D721Med (cell line): ENCODE measurements at regions not wholly inside any gene's neighbourhood (a gene's known extent, or its start where the extent isn't known, plus 50 kb on each side); places are given as distances from the start of the nearest gene placed in this dataset.

Experiments used
- DNase-seq: peaks from one replicate; pipeline ENCODE4 v3.0.0; 2011; ENCODE audit warnings: low spot score; ENCODE audit not compliant: insufficient read length
- FAIRE-seq: peaks from 2 replicates; lab custom pipeline; 2011; peaks lifted over from hg19 to GRCh38; lab: Jason Lieb, UNC
- TF ChIP-seq, protein P1 (sequence below): IDR thresholded peaks from 2 replicates; pipeline ENCODE4 v1.5.1; 2012; ENCODE audit warnings: mild to moderate bottlenecking, control low read depth; ENCODE audit not compliant: insufficient read depth; ENCODE audit errors: missing control alignments

DNA sequence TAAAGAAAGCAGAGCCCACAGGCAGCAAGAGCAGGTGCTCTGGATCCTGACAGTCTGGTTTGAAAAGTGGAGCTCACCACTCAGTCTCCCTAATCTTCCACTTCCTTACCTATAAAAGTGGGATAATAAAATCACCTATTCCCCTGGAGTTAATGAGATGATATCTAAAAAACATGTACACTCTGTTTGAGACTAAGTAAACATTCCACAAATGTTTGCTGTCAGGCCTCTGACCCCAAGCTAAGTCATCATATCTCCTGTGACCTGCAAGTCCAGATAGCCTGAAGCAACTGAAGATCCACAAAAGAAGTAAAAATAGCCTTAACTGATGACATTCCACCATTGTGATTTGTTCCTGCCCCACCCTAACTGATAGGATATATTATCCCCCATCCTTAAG, 1324.5 kb downstream of the XPNPEP1 start:
- FAIRE-seq (no peak), DNase-seq (no peak)
- TF ChIP-seq, protein P1, sequence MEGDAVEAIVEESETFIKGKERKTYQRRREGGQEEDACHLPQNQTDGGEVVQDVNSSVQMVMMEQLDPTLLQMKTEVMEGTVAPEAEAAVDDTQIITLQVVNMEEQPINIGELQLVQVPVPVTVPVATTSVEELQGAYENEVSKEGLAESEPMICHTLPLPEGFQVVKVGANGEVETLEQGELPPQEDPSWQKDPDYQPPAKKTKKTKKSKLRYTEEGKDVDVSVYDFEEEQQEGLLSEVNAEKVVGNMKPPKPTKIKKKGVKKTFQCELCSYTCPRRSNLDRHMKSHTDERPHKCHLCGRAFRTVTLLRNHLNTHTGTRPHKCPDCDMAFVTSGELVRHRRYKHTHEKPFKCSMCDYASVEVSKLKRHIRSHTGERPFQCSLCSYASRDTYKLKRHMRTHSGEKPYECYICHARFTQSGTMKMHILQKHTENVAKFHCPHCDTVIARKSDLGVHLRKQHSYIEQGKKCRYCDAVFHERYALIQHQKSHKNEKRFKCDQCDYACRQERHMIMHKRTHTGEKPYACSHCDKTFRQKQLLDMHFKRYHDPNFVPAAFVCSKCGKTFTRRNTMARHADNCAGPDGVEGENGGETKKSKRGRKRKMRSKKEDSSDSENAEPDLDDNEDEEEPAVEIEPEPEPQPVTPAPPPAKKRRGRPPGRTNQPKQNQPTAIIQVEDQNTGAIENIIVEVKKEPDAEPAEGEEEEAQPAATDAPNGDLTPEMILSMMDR: no peak

DNA sequence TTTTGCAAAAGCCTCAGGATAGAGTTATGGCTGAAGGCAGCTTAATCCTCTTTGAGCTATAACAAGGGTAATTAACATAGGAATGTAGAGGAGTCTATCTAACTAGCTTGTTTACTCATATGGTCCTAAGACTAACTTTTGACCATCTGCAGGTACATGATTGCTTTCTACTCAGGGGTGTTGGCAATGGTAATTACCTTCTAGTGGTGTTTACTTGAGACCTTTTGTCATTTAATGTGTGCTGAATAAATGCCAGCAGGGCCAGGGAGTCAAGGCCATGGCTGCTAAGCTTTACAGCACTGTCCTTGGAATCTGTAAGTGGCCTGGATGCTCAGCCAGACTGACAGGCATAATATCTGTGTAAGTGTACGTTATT, 1325.0 kb downstream of the XPNPEP1 start:
- TF ChIP-seq, protein P1: no peak
- FAIRE-seq (no peak), DNase-seq (no peak)

DNA sequence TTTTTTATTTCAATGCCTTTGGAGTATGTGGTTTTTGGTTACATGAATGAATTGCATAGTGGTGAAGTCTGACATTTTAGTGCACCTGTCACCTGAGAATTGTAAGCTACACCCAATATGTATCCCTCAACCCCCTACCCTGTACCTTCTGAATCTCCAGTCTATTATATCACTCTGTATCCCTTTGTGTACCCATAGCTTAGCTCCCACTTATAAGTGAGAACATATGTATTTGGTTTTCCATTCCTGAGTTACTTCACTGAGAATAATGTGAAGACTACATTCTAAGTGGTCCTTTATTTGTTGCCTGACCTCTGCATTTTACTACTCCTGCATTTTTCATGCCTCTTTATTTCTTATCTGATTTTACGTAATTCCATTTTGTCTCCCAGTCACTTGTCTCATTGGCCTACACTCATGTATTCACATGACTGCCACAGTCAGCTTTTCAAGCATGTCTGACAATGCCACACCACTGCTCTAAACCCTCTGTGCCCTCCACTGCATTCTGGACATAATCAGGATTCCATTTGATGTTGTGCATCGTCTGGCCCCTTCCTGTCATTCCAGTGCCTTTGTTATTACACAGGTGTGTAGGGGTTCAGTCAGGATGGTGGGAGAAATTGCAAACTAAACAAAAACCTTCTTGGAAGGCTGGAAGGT, 1325.5 kb downstream of the XPNPEP1 start:
- DNase-seq (no peak), FAIRE-seq (no peak)
- TF ChIP-seq, protein P1: no peak

DNA sequence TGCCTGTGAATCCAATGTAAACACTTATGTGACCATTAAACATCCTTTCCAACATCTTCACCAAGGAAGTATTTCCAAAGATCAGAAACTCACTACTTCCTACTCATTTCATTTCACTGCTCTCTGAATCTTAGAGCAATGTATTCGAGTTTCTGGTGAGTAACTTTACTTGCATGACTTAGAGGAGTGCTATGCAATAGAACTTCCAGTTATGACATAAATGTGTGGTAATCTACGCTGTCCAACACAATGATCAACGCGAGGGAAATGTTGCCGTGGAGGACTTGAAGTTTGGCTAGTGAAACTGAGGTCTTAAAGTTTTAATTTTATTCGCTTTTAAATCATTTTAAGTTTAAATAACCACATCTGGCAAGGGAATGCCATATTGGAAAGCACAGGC, 1326.3 kb downstream of the XPNPEP1 start:
- TF ChIP-seq, protein P1: no peak
- no peak for DNase-seq
- no peak for FAIRE-seq

DNA sequence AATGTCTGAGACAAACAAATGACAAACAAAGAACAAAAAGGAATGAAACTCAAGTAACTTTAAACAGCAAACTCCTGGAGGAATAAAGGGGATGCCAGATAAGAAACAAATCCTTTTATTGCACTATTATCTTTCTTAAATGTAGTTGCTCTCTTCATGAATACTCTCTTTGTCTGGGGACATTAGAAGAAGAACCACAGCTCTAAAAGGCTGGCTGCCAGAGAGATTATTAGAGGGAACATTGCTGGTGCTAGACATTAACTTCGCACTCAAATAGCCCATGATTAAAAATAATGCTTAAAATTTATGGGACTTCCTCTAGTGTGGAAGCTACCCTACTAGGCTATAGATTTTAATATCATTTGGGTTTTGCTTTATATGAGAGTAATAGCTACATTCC, 1330.4 kb downstream of the XPNPEP1 start:
- DNase-seq (no peak), FAIRE-seq (no peak)
- TF ChIP-seq, protein P1: no peak

DNA sequence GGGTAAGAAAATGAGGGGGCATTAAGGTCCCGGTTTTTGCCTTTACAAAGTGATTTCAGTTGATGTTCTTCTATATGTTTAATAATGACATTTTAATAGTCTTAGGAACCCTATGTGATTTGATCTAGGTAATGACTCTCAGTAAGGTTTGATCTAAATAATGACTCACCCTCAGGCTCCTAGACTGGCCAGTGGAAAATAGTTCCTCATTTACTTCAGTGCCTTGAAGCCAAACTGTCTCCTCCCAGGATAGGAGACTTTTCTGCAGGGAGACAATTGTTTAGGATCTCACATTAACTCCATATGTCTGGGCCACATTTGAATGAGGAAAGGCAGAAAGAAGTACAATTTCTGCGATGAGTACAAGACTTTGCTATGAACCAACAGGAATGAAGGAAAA, 1331.9 kb downstream of the XPNPEP1 start:
- TF ChIP-seq, protein P1: no peak
- DNase-seq (no peak), FAIRE-seq (no peak)

DNA sequence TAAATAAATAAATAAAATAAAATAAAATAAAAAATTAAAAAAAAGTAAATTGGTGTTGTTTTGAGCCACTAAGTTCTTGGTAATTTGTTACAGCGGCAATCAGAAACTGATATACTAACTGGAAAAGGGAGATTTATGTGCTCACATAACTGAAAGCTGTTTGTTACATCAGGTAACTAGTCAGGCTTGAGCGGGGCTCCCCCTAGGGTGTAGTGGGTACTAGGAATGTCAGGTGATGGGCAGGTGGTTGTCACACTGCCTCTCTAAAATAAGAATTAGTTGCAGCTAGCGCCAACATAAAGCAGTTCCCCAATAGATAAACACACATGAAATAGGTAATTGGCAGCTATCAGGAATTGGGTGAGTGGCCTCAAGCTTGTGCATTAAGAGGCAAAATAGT, 1336.9 kb downstream of the XPNPEP1 start:
- FAIRE-seq (no peak), DNase-seq (no peak)
- TF ChIP-seq, protein P1: no peak
